ENCODE measurements at regions not wholly inside any gene's neighbourhood (a gene's known extent, or its start where the extent isn't known, plus 50 kb on each side); places are given as distances from the start of the nearest gene placed in this dataset.

- no peak overlapping the region for H3K4me2 ChIP-seq (ENCODE audit: low read length)
- H2AFZ ChIP-seq (ENCODE audit: low read length), result no peak overlapping the region
- no peak for DNase-seq (ENCODE audit: low spot score)
- BruUV-seq (replicated peaks), result no TSS peak
- no peaks in the 10 kb centered on the region for H3K9me3 ChIP-seq (ENCODE audit: low read length)
- H3K27ac ChIP-seq (ENCODE audit: low read depth, low read length, poor library complexity, severe bottlenecking), result no peak overlapping the region
- no peaks in the 10 kb centered on the region for H3K9me2 ChIP-seq (ENCODE audit: insufficient read depth, low read length)
- no peaks in the 10 kb centered on the region for H3K36me3 ChIP-seq (ENCODE audit: insufficient read depth, low read length)
- no peaks in the 10 kb centered on the region for H4K20me1 ChIP-seq (ENCODE audit: insufficient read depth, low read length)
- ChIA-PET CTCF (ENCODE audit: unreplicated experiment) (no interaction called here), POLR2A (interaction anchor here (1.0 to 1.2 kb wide), 2 partner anchors 14 kb away, joined by 3 read pairs; no protein-coding TSS in a partner anchor)
- no peak overlapping the region for H3K4me3 ChIP-seq (ENCODE audit: low read depth, low read length, poor library complexity, severe bottlenecking)
- intact Hi-C loops (cut with micrococcal nuclease; ENCODE audit: unreplicated experiment), result no loop called here
- H3K4me1 ChIP-seq (ENCODE audit: insufficient read depth, low read length, poor library complexity, severe bottlenecking), result no peaks in the 10 kb centered on the region
- no peaks in the 10 kb centered on the region for H3K79me2 ChIP-seq (ENCODE audit: insufficient read depth, low read depth, low read length)
- no peak for TF ChIP-seq EZH2phosphoT487 (IDR thresholded peaks at IDR 0.05; ENCODE audit: borderline replicate concordance, low read depth, low read length)
- TF ChIP-seq CTCF (conservative IDR thresholded peaks at IDR 0.05; ENCODE audit: low read length), result no peak
Observed at GRCh38 chr13:87120476-87120875, 550.7 kb upstream of the SLITRK5 start.

GRCh38 chr13:87122551-87122950, 548.6 kb upstream of the SLITRK5 start:
- H4K20me1 ChIP-seq (ENCODE audit: insufficient read depth, low read length), result no peaks in the 10 kb centered on the region
- no peak for DNase-seq (ENCODE audit: low spot score)
- no peak overlapping the region for H3K27ac ChIP-seq (ENCODE audit: low read depth, low read length, poor library complexity, severe bottlenecking)
- BruUV-seq (replicated peaks), result no TSS peak
- no peaks in the 10 kb centered on the region for H3K9me2 ChIP-seq (ENCODE audit: insufficient read depth, low read length)
- H3K4me1 ChIP-seq (ENCODE audit: insufficient read depth, low read length, poor library complexity, severe bottlenecking), result no peaks in the 10 kb centered on the region
- no peak overlapping the region for H2AFZ ChIP-seq (ENCODE audit: low read length)
- H3K36me3 ChIP-seq (ENCODE audit: insufficient read depth, low read length), result no peaks in the 10 kb centered on the region
- CTCF ChIA-PET (ENCODE audit: unreplicated experiment), result no interaction called here
- TF ChIP-seq EZH2phosphoT487 (IDR thresholded peaks at IDR 0.05; ENCODE audit: borderline replicate concordance, low read depth, low read length) (no peak), CTCF (conservative IDR thresholded peaks at IDR 0.05; ENCODE audit: low read length) (no peak)
- no peaks in the 10 kb centered on the region for H3K79me2 ChIP-seq (ENCODE audit: insufficient read depth, low read depth, low read length)
- H3K9me3 ChIP-seq (ENCODE audit: low read length), result no peaks in the 10 kb centered on the region
- H3K4me2 ChIP-seq (ENCODE audit: low read length), result no peak overlapping the region
- H3K4me3 ChIP-seq (ENCODE audit: low read depth, low read length, poor library complexity, severe bottlenecking), result no peak overlapping the region
- intact Hi-C loops (cut with micrococcal nuclease; ENCODE audit: unreplicated experiment), result no loop called here
- POLR2A ChIA-PET, result no interaction called here

- POLR2A ChIA-PET, result interaction anchor here (1.1 kb wide), 1 partner anchor 17 kb away, joined by 3 read pairs; no protein-coding TSS in a partner anchor
- Histone ChIP-seq H3K9me2 (ENCODE audit: insufficient read depth, low read length) (no peaks in the 10 kb centered on the region), H2AFZ (ENCODE audit: low read length) (no peak overlapping the region), H4K20me1 (ENCODE audit: insufficient read depth, low read length) (no peaks in the 10 kb centered on the region), H3K4me2 (ENCODE audit: low read length) (no peak overlapping the region), H3K4me3 (ENCODE audit: low read depth, low read length, poor library complexity, severe bottlenecking) (no peak overlapping the region), H3K4me1 (ENCODE audit: insufficient read depth, low read length, poor library complexity, severe bottlenecking) (no peaks in the 10 kb centered on the region), H3K79me2 (ENCODE audit: insufficient read depth, low read depth, low read length) (no peaks in the 10 kb centered on the region), H3K27ac (ENCODE audit: low read depth, low read length, poor library complexity, severe bottlenecking) (no peak overlapping the region), H3K36me3 (ENCODE audit: insufficient read depth, low read length) (no peaks in the 10 kb centered on the region), H3K9me3 (ENCODE audit: low read length) (no peaks in the 10 kb centered on the region)
- no TSS peak for BruUV-seq (replicated peaks)
- TF ChIP-seq CTCF (conservative IDR thresholded peaks at IDR 0.05; ENCODE audit: low read length), result no peak
- TF ChIP-seq EZH2phosphoT487 (IDR thresholded peaks at IDR 0.05; ENCODE audit: borderline replicate concordance, low read depth, low read length), result no peak
- DNase-seq (ENCODE audit: low spot score), result no peak
- intact Hi-C loops (cut with micrococcal nuclease; ENCODE audit: unreplicated experiment), result no loop called here
- CTCF ChIA-PET (ENCODE audit: unreplicated experiment), result no interaction called here
Observed at GRCh38 chr13:87123987-87124784, 547.0 kb upstream of the SLITRK5 start.
